CD4-positive, alpha-beta memory T cell (primary cell): ENCODE measurements at regions not wholly inside any gene's neighbourhood (a gene's known extent, or its start where the extent isn't known, plus 50 kb on each side); places are given as distances from the start of the nearest gene placed in this dataset.

Experiments
- CTCF ChIA-PET: fragments of 350-600 bp; sonication (Branson Sonifier 250); formaldehyde crosslinking; loops from one replicate; lab custom pipeline; 2021; ENCODE audit warnings: inconsistent platforms; ENCODE audit not compliant: partially characterized antibody; lab: Charles Lee
- POLR2A ChIA-PET: fragments of 350-600 bp; sonication (Branson Sonifier 250); formaldehyde crosslinking; loops from one replicate; lab custom pipeline; 2021; ENCODE audit not compliant: partially characterized antibody; lab: Charles Lee
- DNase-seq, 5 donors: peaks; one replicate each; pipeline versions ENCODE4 v3.0.0 to v3.0.0-alpha.2; 2020 to 2022; ENCODE audit warnings: mixed read lengths in 1 of 5
- H3K27ac ChIP-seq: one replicate; pipeline ENCODE4 v1.7.0; 2013; ENCODE audit warnings: low read depth, low read length
- H3K27me3 ChIP-seq: 2 replicates; pipeline ENCODE4 v1.7.0; 2013; ENCODE audit warnings: mild to moderate bottlenecking, low read length, moderate library complexity; ENCODE audit not compliant: insufficient read depth
- H3K36me3 ChIP-seq: 2 replicates; pipeline ENCODE4 v1.7.0; 2013; ENCODE audit warnings: mild to moderate bottlenecking, low read length, moderate library complexity; ENCODE audit not compliant: insufficient read depth
- H3K4me1 ChIP-seq: 2 replicates; pipeline ENCODE4 v1.7.0; 2013; ENCODE audit warnings: mild to moderate bottlenecking, low read length, moderate library complexity; ENCODE audit not compliant: insufficient read depth
- H3K4me3 ChIP-seq, 2 donors: one replicate each; pipeline ENCODE4 v1.7.0; 2013; ENCODE audit warnings: low read length in 2 of 2, mild to moderate bottlenecking in 1 of 2
- H3K9me3 ChIP-seq, 2 donors: one replicate each; pipeline ENCODE4 v1.7.0; 2013; ENCODE audit warnings: low read length in 2 of 2, control low read depth in 1 of 2; ENCODE audit not compliant: control insufficient read depth in 1 of 2
- H3K27ac Mint-ChIP-seq, 7 donors: one replicate each; pipeline ENCODE4 v1.8.0; 2020 to 2021; ENCODE audit warnings: mixed read lengths in 7 of 7, mild to moderate bottlenecking in 6 of 7, inconsistent platforms in 3 of 7, moderate library complexity in 3 of 7
- H3K27me3 Mint-ChIP-seq, 2 donors: one replicate each; pipeline ENCODE4 v1.8.0; 2020 to 2021; ENCODE audit warnings: mixed read lengths in 2 of 2
- H3K36me3 Mint-ChIP-seq, 2 donors: one replicate each; pipeline ENCODE4 v1.8.0; 2020 to 2021; ENCODE audit warnings: mixed read lengths in 2 of 2, inconsistent platforms in 1 of 2, mild to moderate bottlenecking in 1 of 2
- H3K4me1 Mint-ChIP-seq, 4 donors: one replicate each; pipeline ENCODE4 v1.8.0; 2020 to 2021; ENCODE audit warnings: mixed read lengths in 4 of 4, mild to moderate bottlenecking in 1 of 4
- H3K4me3 Mint-ChIP-seq, 8 donors: one replicate each; pipeline ENCODE4 v1.8.0; 2020 to 2021; ENCODE audit warnings: mixed read lengths in 8 of 8, mild to moderate bottlenecking in 7 of 8, moderate library complexity in 6 of 8, inconsistent platforms in 3 of 8
- H3K9me3 Mint-ChIP-seq, 8 donors: one replicate each; pipeline ENCODE4 v1.8.0; 2020 to 2021; ENCODE audit warnings: mixed read lengths in 8 of 8, mild to moderate bottlenecking in 5 of 8, inconsistent platforms in 3 of 8, moderate library complexity in 1 of 8
- intact Hi-C: fragments of 100-400 bp; cut with micrococcal nuclease; formaldehyde crosslinking; loops from one replicate; pipeline ENCODE4 v1.15.1; 2023

GRCh38 chr16:54801057-54801844, 129.4 kb upstream of the IRX5 start:
- intact Hi-C loops: no loop called here
- Histone ChIP-seq H3K36me3 (no peaks in the 10 kb centered on the region), H3K9me3 (no peaks in the 10 kb centered on the region), H3K4me3 (no peak overlapping the region), H3K27me3 (no peaks in the 10 kb centered on the region), H3K4me1 (no peaks in the 10 kb centered on the region), H3K27ac (no peak overlapping the region)
- peaks cover 0 to 27% (median 10%) of the 10 kb centered on the region in 8 donors for H3K9me3 Mint-ChIP-seq
- DNase-seq: no peak
- CTCF ChIA-PET: no interaction called here
- no peaks in the 10 kb centered on the region for H3K4me1 Mint-ChIP-seq
- H3K36me3 Mint-ChIP-seq: no peaks in the 10 kb centered on the region
- no peak overlapping the region for H3K4me3 Mint-ChIP-seq
- POLR2A ChIA-PET: no interaction called here
- H3K27me3 Mint-ChIP-seq: no peaks in the 10 kb centered on the region
- no peak overlapping the region for H3K27ac Mint-ChIP-seq

GRCh38 chr16:54798267-54798666, 132.4 kb upstream of the IRX5 start:
- H3K36me3 Mint-ChIP-seq: no peaks in the 10 kb centered on the region
- ChIA-PET POLR2A (no interaction called here), CTCF (no interaction called here)
- Histone ChIP-seq H3K4me3 (no peak overlapping the region), H3K36me3 (no peaks in the 10 kb centered on the region), H3K27ac (no peak overlapping the region), H3K9me3 (no peaks in the 10 kb centered on the region), H3K27me3 (no peaks in the 10 kb centered on the region), H3K4me1 (no peaks in the 10 kb centered on the region)
- H3K4me3 Mint-ChIP-seq: no peak overlapping the region
- intact Hi-C loops: no loop called here
- H3K4me1 Mint-ChIP-seq: no peaks in the 10 kb centered on the region
- no peaks in the 10 kb centered on the region for H3K27me3 Mint-ChIP-seq
- H3K9me3 Mint-ChIP-seq: peaks cover 0 to 27% (median 10%) of the 10 kb centered on the region in 8 donors
- DNase-seq: no peak
- no peak overlapping the region for H3K27ac Mint-ChIP-seq

GRCh38 chr16:54796211-54796610, 134.5 kb upstream of the IRX5 start:
- no peak overlapping the region for H3K4me3 Mint-ChIP-seq
- intact Hi-C loops: no loop called here
- ChIA-PET CTCF (no interaction called here), POLR2A (no interaction called here)
- H3K36me3 Mint-ChIP-seq: no peaks in the 10 kb centered on the region
- DNase-seq: no peak
- Histone ChIP-seq H3K9me3 (no peaks in the 10 kb centered on the region), H3K36me3 (no peaks in the 10 kb centered on the region), H3K4me3 (no peak overlapping the region), H3K4me1 (no peaks in the 10 kb centered on the region), H3K27ac (no peak overlapping the region), H3K27me3 (no peaks in the 10 kb centered on the region)
- no peaks in the 10 kb centered on the region for H3K4me1 Mint-ChIP-seq
- H3K27ac Mint-ChIP-seq: no peak overlapping the region
- peaks cover 0 to 24% (median 9%) of the 10 kb centered on the region in 8 donors for H3K9me3 Mint-ChIP-seq
- H3K27me3 Mint-ChIP-seq: peaks cover 0 to under 1% of the 10 kb centered on the region in 2 donors

- H3K9me3 ChIP-seq: no peaks in the 10 kb centered on the region
- no peak overlapping the region for H3K27ac Mint-ChIP-seq
- ChIA-PET CTCF (no interaction called here), POLR2A (no interaction called here)
- H3K9me3 Mint-ChIP-seq: peaks cover 0 to 12% (median 3%) of the 10 kb centered on the region in 8 donors
- no peak overlapping the region for H3K4me3 ChIP-seq
- no peak for DNase-seq
- no peak overlapping the region for H3K27ac ChIP-seq
- H3K36me3 Mint-ChIP-seq: no peaks in the 10 kb centered on the region
- no peaks in the 10 kb centered on the region for H3K4me1 ChIP-seq
- intact Hi-C loops: no loop called here
- H3K4me3 Mint-ChIP-seq: no peak overlapping the region
- H3K27me3 Mint-ChIP-seq: peaks cover 0 to 1% of the 10 kb centered on the region in 2 donors
- no peaks in the 10 kb centered on the region for H3K27me3 ChIP-seq
- H3K4me1 Mint-ChIP-seq: no peaks in the 10 kb centered on the region
- no peaks in the 10 kb centered on the region for H3K36me3 ChIP-seq
These were observed 137.9 kb upstream of the IRX5 start for GRCh38 chr16:54792811-54793210.

GRCh38 chr16:54787045-54787444, 143.6 kb upstream of the IRX5 start:
- Histone ChIP-seq H3K27me3 (no peaks in the 10 kb centered on the region), H3K36me3 (no peaks in the 10 kb centered on the region), H3K4me1 (no peaks in the 10 kb centered on the region), H3K9me3 (no peaks in the 10 kb centered on the region), H3K4me3 (no peak overlapping the region), H3K27ac (no peak overlapping the region)
- peaks cover 2 to 3% of the 10 kb centered on the region in 2 donors for H3K27me3 Mint-ChIP-seq
- peaks cover 0 to 1% of the 10 kb centered on the region in 2 donors for H3K36me3 Mint-ChIP-seq
- ChIA-PET CTCF (no interaction called here), POLR2A (no interaction called here)
- no peak overlapping the region for H3K4me3 Mint-ChIP-seq
- H3K27ac Mint-ChIP-seq: no peak overlapping the region
- no peak for DNase-seq
- intact Hi-C loops: no loop called here
- no peaks in the 10 kb centered on the region for H3K4me1 Mint-ChIP-seq
- peaks cover 0 to 21% (median 3%) of the 10 kb centered on the region in 8 donors for H3K9me3 Mint-ChIP-seq

GRCh38 chr16:54783980-54784379, 146.7 kb upstream of the IRX5 start:
- ChIA-PET POLR2A (no interaction called here), CTCF (no interaction called here)
- no peaks in the 10 kb centered on the region for H3K36me3 ChIP-seq
- no peak overlapping the region for H3K27ac Mint-ChIP-seq
- no peak for DNase-seq
- no peaks in the 10 kb centered on the region for H3K9me3 ChIP-seq
- H3K4me3 Mint-ChIP-seq: no peak overlapping the region
- H3K27ac ChIP-seq: no peak overlapping the region
- H3K27me3 Mint-ChIP-seq: peaks cover 3 to 8% of the 10 kb centered on the region in 2 donors
- no peak overlapping the region for H3K4me3 ChIP-seq
- intact Hi-C loops: no loop called here
- H3K4me1 Mint-ChIP-seq: no peaks in the 10 kb centered on the region
- no peaks in the 10 kb centered on the region for H3K27me3 ChIP-seq
- H3K4me1 ChIP-seq: no peaks in the 10 kb centered on the region
- H3K9me3 Mint-ChIP-seq: peaks cover 0 to 21% (median 3%) of the 10 kb centered on the region in 8 donors
- peaks cover 0 to 1% of the 10 kb centered on the region in 2 donors for H3K36me3 Mint-ChIP-seq

GRCh38 chr16:54783226-54783625, 147.4 kb upstream of the IRX5 start:
- peaks cover 4 to 8% of the 10 kb centered on the region in 2 donors for H3K27me3 Mint-ChIP-seq
- peaks cover 0 to 1% of the 10 kb centered on the region in 2 donors for H3K36me3 Mint-ChIP-seq
- Histone ChIP-seq H3K9me3 (no peaks in the 10 kb centered on the region), H3K4me3 (no peak overlapping the region), H3K27ac (no peak overlapping the region), H3K36me3 (no peaks in the 10 kb centered on the region), H3K27me3 (no peaks in the 10 kb centered on the region), H3K4me1 (no peaks in the 10 kb centered on the region)
- no peak overlapping the region for H3K4me3 Mint-ChIP-seq
- H3K27ac Mint-ChIP-seq: no peak overlapping the region
- ChIA-PET POLR2A (no interaction called here), CTCF (no interaction called here)
- no peaks in the 10 kb centered on the region for H3K4me1 Mint-ChIP-seq
- H3K9me3 Mint-ChIP-seq: peaks cover 0 to 21% (median 3%) of the 10 kb centered on the region in 8 donors
- DNase-seq: no peak
- intact Hi-C loops: no loop called here
